Neural cell (in vitro differentiated cells): ENCODE measurements at regions not wholly inside any gene's neighbourhood (a gene's known extent, or its start where the extent isn't known, plus 50 kb on each side); places are given as distances from the start of the nearest gene placed in this dataset.

Source experiments
- EP300 ChIP-seq: fragments of 450-650 bp; conservative IDR thresholded peaks from 2 replicates; pipeline ENCODE4 v1.6.1; 2014; ENCODE audit warnings: antibody characterized with exemption, mild to moderate bottlenecking, moderate library complexity; ENCODE audit not compliant: poor library complexity, severe bottlenecking
- EZH2 ChIP-seq: fragments of 200-600, 300-800 bp; shearing (Covaris generic), sonication (generic); IDR thresholded peaks from 2 replicates; pipeline ENCODE4 v1.6.1; 2014; ENCODE audit warnings: antibody characterized with exemption, low read length, borderline replicate concordance, mild to moderate bottlenecking; ENCODE audit not compliant: insufficient read depth, poor library complexity, severe bottlenecking
- MXI1 ChIP-seq: fragments of 450-650 bp; conservative IDR thresholded peaks from 2 replicates; pipeline ENCODE4 v1.6.1; 2014; ENCODE audit warnings: antibody characterized with exemption, mild to moderate bottlenecking; ENCODE audit not compliant: poor library complexity, severe bottlenecking
- POLR2AphosphoS5 ChIP-seq: IDR thresholded peaks from 2 replicates; pipeline ENCODE4 v1.6.1; 2012
- RAD21 ChIP-seq: fragments of 450-650 bp; conservative IDR thresholded peaks from 2 replicates; pipeline ENCODE4 v1.6.1; 2014; ENCODE audit warnings: antibody characterized with exemption, mild to moderate bottlenecking, moderate library complexity
- SMC3 ChIP-seq: fragments of 450-650 bp; conservative IDR thresholded peaks from 2 replicates; pipeline ENCODE4 v1.6.1; 2014; ENCODE audit warnings: antibody characterized with exemption, mild to moderate bottlenecking, moderate library complexity; ENCODE audit not compliant: poor library complexity
- TAF1 ChIP-seq: IDR thresholded peaks from 2 replicates; pipeline ENCODE4 v1.6.1; 2012; ENCODE audit warnings: low read depth
- TF ChIP-seq, protein P1 (sequence below): fragments of 450-650 bp; IDR thresholded peaks from 2 replicates; pipeline ENCODE4 v1.5.1; 2014; ENCODE audit warnings: antibody characterized with exemption, mild to moderate bottlenecking, moderate library complexity; ENCODE audit not compliant: poor library complexity, severe bottlenecking
- TF ChIP-seq, protein P2 (sequence below): IDR thresholded peaks from 2 replicates; pipeline ENCODE4 v1.6.1; 2012; ENCODE audit warnings: borderline replicate concordance

DNA sequence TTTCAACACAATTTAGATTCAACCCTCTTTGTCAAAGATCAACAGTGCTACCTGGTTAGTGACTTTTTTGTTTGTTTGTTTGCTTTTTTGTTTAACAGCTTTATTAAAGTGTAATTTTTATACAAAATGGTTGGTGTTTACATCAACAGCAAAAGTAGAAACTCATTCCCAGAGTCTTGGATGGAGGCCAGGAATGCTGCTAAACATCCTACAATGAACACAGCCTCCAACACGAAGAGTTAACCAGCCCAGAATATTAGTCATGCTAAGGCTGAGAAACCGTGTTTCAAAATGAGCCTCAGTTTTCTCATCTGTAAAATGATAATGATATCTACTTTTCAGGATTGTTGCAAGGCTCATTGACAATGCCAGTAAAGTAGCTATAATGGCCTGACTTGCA, 211.0 kb upstream of the MAF start:
- TF ChIP-seq, protein P1, sequence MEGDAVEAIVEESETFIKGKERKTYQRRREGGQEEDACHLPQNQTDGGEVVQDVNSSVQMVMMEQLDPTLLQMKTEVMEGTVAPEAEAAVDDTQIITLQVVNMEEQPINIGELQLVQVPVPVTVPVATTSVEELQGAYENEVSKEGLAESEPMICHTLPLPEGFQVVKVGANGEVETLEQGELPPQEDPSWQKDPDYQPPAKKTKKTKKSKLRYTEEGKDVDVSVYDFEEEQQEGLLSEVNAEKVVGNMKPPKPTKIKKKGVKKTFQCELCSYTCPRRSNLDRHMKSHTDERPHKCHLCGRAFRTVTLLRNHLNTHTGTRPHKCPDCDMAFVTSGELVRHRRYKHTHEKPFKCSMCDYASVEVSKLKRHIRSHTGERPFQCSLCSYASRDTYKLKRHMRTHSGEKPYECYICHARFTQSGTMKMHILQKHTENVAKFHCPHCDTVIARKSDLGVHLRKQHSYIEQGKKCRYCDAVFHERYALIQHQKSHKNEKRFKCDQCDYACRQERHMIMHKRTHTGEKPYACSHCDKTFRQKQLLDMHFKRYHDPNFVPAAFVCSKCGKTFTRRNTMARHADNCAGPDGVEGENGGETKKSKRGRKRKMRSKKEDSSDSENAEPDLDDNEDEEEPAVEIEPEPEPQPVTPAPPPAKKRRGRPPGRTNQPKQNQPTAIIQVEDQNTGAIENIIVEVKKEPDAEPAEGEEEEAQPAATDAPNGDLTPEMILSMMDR = no peak
- no peak for TF ChIP-seq POLR2AphosphoS5
- no peak for TF ChIP-seq MXI1
- TF ChIP-seq EP300 = no peak
- no peak for TF ChIP-seq SMC3
- TF ChIP-seq RAD21 = no peak
- TF ChIP-seq EZH2 = no peak
- TF ChIP-seq, protein P2, sequence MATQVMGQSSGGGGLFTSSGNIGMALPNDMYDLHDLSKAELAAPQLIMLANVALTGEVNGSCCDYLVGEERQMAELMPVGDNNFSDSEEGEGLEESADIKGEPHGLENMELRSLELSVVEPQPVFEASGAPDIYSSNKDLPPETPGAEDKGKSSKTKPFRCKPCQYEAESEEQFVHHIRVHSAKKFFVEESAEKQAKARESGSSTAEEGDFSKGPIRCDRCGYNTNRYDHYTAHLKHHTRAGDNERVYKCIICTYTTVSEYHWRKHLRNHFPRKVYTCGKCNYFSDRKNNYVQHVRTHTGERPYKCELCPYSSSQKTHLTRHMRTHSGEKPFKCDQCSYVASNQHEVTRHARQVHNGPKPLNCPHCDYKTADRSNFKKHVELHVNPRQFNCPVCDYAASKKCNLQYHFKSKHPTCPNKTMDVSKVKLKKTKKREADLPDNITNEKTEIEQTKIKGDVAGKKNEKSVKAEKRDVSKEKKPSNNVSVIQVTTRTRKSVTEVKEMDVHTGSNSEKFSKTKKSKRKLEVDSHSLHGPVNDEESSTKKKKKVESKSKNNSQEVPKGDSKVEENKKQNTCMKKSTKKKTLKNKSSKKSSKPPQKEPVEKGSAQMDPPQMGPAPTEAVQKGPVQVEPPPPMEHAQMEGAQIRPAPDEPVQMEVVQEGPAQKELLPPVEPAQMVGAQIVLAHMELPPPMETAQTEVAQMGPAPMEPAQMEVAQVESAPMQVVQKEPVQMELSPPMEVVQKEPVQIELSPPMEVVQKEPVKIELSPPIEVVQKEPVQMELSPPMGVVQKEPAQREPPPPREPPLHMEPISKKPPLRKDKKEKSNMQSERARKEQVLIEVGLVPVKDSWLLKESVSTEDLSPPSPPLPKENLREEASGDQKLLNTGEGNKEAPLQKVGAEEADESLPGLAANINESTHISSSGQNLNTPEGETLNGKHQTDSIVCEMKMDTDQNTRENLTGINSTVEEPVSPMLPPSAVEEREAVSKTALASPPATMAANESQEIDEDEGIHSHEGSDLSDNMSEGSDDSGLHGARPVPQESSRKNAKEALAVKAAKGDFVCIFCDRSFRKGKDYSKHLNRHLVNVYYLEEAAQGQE = no peak
- TF ChIP-seq TAF1 = no peak
